ENCODE measurements at regions not wholly inside any gene's neighbourhood (a gene's known extent, or its start where the extent isn't known, plus 50 kb on each side); places are given as distances from the start of the nearest gene placed in this dataset.

DNA sequence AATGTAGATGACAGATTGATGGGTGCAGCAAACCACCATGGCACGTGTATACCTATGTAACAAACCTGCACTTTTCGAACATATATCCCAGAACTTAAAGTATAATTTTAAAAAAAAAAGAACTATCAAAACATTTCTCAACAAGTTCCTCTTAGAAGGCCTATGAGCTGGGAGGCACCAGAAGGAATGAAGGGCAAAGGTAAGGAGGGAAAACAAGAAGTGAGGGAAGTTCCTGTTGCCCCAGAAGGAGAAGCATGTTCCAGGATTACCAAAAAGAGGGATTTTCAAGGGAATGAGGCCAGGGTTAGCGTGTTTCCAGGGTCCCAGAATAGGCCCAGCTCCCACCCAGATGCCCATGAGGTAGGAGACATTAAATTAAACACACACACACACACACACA, 361.0 kb downstream of the SETD4 start:
- no peak for TF ChIP-seq POLR2A (IDR thresholded peaks at IDR 0.05; ENCODE audit: extremely low read depth, insufficient read length)
- no peak for TF ChIP-seq CTCF (IDR thresholded peaks at IDR 0.05; ENCODE audit: low read depth, low read length)
- TF ChIP-seq MYC (IDR thresholded peaks at IDR 0.05; ENCODE audit: low read depth, low read length): no peak
- TF ChIP-seq, protein P1, sequence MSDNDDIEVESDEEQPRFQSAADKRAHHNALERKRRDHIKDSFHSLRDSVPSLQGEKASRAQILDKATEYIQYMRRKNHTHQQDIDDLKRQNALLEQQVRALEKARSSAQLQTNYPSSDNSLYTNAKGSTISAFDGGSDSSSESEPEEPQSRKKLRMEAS (IDR thresholded peaks at IDR 0.05; ENCODE audit: low read depth, low read length): no peak
